Central memory CD4-positive, alpha-beta T cell (primary cell): ENCODE measurements at regions not wholly inside any gene's neighbourhood (a gene's known extent, or its start where the extent isn't known, plus 50 kb on each side); places are given as distances from the start of the nearest gene placed in this dataset.

Experiments
- DNase-seq: peaks from one replicate; pipeline ENCODE4 v3.0.0; 2022

DNA sequence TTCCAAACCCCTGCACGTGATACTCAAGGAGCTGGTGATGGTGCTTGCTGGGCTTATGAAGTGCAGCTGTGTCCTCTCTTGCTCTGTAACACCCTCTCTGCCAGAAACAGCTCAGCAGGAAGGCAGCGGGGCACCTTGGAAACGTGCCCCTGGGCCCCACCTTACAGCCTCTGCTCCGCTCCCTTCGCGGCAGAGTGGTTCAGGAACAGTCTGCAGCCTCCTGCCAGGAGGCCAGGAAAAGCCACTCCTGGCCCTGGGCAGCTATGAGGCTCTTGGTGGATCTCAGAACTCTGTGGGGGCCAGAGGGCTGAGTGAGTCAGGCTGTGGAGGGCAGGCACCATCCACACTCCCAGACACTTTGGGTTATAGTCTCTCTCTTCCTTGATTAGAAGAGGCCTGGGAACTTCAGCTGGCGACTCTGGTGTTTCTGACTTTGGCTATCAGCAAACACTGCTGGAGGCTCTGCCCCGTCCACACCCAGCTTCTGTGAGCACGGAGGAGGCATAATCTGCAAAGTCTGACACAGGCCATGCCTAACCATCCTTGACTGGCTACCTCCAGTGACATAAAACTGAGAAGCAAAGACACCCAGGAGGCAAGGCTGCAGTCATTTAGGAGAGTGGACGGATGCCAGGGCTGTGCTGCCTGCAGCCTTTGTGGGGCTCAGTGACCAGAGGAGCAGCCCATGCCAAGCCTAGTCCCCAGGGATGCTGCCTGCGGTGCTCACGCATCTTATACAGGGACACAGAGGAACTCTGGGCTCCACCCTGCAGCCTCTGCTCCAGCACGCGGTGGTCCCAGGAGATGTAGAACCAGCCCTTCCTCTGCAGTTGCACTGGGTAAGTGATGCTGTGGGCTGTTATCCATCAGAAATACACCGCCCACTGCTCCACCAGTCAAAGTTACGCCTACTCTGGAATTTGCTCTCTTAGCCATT is 65.3 kb downstream of the METRNL start:
- DNase-seq = no peak

DNA sequence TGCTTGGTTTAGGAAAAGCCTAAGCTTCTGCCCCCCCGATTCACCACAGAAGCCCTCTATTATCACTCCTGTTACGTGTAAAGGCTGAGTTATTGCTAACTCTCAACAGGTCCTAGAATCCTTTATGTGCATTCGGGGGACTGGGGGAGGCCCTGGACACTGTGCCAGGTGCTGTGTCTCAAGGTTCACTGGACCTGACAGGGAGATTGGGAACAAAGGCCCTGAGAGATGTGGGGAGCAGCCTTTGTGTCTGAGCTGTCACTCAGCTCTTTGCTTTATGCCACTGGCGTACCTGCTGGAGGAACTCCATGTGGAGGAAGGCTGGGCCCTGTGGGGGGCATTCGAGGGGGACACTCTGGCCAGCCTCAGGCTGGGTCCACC is 65.9 kb downstream of the METRNL start:
- DNase-seq = no peak

- DNase-seq = no peak
Observed at GRCh38 chr17:83145831-83146230, 66.4 kb downstream of the METRNL start.

DNA sequence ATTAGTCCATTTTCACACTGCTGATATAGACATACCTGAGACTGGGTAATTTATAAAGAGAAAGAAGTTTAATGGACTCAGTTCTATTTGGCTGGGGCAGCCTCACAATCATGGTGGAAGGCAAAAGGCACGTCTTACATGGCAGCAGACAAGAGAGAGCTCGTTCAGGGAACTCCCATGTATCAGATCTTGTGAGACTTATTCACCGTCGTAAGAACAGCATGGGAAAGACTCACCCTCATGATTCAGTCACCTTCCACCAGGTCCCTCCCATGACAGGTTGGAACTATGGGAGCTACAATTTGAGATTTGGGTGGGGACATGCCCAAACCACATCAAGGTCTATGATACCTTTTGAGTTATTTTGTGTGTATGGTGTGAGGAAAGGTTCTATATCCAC is 66.9 kb downstream of the METRNL start:
- DNase-seq = no peak

DNA sequence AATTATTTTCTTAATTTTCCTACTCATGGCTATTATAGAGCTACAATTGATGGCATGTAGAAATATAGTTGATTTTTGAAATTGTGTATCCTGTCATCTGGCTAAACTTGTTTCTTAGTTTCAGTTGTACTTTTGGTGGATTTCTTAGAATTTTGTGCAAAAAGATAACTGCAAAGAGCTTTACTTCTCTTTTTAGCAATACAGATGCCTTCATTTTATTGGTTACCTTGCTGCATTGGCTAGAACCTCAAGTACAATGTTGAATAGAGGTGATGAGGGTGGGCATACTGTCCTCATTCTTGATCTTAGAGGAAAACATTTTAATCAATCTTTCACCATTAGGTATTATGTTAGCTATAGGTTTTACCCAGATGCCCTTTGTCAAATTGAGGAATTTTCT is 67.9 kb downstream of the METRNL start:
- DNase-seq = no peak

GRCh38 chr17:83148317-83149028 is 69.1 kb downstream of the METRNL start:
- no peak for DNase-seq

- no peak for DNase-seq
Observed at GRCh38 chr17:83149029-83149725, 69.8 kb downstream of the METRNL start.

DNA sequence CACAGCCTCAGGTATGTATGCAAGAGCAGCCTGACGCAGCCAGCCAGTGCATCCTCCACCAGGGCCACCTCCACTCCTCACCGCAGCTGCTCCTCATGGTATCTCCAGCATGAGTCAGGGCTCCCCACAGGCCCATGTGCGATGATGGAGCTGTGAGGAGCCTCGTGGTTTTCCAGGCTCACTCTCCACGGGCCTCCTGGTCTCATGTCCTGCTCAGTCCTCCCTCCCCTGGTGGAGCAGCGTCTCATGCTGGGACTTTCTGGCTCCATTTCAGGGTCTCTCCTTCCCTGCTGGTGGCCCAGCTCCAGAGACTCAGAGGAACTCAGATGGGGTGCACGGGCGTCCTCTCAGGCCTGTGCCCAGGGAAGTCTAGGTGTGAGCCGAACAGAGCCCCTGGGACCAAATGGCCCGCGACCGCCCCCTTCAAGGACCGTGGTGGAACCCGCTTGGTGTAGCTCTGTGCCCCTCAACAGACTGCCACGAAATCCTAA is 70.4 kb downstream of the METRNL start:
- DNase-seq = no peak

GRCh38 chr17:83150369-83151055 is 71.1 kb downstream of the METRNL start:
- no peak for DNase-seq

- DNase-seq = no peak
Observed at GRCh38 chr17:83151056-83151441, 71.6 kb downstream of the METRNL start.

GRCh38 chr17:83151442-83152226 is 72.2 kb downstream of the METRNL start:
- no peak for DNase-seq

DNA sequence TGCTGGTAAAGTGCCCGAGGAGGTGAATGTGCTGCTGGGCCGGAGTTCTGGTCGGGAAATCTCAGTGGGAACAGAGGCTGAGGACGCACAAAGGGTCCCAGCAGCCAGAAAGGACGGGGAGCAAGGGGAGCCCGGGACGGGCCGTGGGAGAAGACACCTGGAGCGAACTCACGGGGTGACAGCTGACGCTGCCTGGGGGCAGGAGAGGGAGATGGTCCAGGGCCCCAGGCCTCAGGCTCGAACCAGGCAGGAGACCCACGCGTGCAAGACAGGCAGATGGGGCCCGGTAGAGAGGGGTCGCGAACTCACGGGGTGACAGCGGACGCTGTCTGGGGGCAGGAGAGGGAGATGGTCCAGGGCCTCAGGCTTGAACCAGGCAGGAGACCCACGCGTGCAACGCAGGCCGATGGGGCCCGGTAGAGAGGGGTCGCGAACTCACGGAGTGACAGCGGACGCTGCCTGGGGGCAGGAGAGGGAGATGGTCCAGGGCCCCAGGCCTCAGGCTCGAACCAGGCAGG is 72.9 kb downstream of the METRNL start:
- DNase-seq = no peak

GRCh38 chr17:83152745-83153611 is 73.6 kb downstream of the METRNL start:
- no peak for DNase-seq

GRCh38 chr17:83153681-83154310 is 74.4 kb downstream of the METRNL start:
- DNase-seq = no peak

DNA sequence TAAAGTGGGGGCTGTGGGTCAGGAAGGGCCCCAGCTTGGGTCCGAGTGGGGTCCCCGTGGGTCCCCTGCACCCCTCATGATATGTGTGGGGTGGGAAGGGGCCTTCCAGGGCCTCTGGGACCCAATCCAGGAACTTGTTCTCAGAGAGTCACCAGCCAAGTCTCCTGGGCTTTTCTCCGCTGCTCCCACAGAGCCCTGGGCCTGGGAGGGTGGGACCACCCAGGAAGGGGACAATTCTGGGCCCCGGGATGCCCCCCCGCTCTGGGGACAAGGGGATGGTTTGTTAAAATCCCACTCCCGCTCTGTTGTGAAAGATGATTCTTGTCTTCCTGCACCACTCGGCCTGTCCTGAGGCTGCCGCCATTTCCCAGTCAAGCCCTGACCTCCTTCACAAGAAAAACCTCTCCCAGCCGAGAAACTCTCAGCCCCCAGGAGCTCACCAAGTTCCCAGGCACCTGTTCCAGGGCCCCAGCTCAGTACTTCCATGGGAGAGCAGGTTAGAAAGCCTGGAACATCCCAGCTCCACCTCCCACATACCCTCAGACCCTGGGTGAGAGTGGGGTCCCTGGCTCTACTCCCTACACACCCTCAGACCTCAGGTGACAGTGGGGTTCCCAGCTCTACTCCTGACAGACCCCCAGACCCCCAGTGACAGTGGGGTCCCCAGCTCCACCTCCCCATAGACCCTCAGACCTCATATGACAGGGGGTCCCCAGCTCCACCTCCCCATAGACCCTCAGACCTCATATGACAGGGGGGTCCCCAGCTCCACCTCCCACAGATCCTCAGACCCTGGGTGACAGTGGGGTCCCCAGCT is 75.1 kb downstream of the METRNL start:
- no peak for DNase-seq

GRCh38 chr17:83155128-83156121 is 76.0 kb downstream of the METRNL start:
- no peak for DNase-seq

GRCh38 chr17:83156408-83156807 is 77.0 kb downstream of the METRNL start:
- no peak for DNase-seq
